ENCODE measurements at regions not wholly inside any gene's neighbourhood (a gene's known extent, or its start where the extent isn't known, plus 50 kb on each side); places are given as distances from the start of the nearest gene placed in this dataset.

GRCh38 chr4:155616117-155616516 is 50.5 kb upstream of the GUCY1A1 start:
- DNase-seq (ENCODE audit: low spot score), result no peak
- H3K27me3 Mint-ChIP-seq (ENCODE audit: low read depth), result no peaks in the 10 kb centered on the region
- H3K9me3 Mint-ChIP-seq (ENCODE audit: low read depth), result no peaks in the 10 kb centered on the region
- H3K4me3 Mint-ChIP-seq (ENCODE audit: unreplicated experiment), result no peak overlapping the region
- no peaks in the 10 kb centered on the region for H3K36me3 Mint-ChIP-seq (ENCODE audit: low read depth)
- peak overlapping the region; percentile 55 for H3K27ac Mint-ChIP-seq (ENCODE audit: unreplicated experiment)
- H3K4me1 Mint-ChIP-seq (ENCODE audit: low read depth), result peaks cover 43% of the 10 kb centered on the region
- no peak for TF ChIP-seq CTCF (IDR thresholded peaks at IDR 0.05)

GRCh38 chr4:155615081-155615887 is 51.4 kb upstream of the GUCY1A1 start:
- H3K4me3 Mint-ChIP-seq (ENCODE audit: unreplicated experiment), result no peak overlapping the region
- H3K27ac Mint-ChIP-seq (ENCODE audit: unreplicated experiment), result no peak overlapping the region
- no peaks in the 10 kb centered on the region for H3K36me3 Mint-ChIP-seq (ENCODE audit: low read depth)
- no peaks in the 10 kb centered on the region for H3K9me3 Mint-ChIP-seq (ENCODE audit: low read depth)
- H3K4me1 Mint-ChIP-seq (ENCODE audit: low read depth), result peaks cover 38% of the 10 kb centered on the region
- no peaks in the 10 kb centered on the region for H3K27me3 Mint-ChIP-seq (ENCODE audit: low read depth)
- TF ChIP-seq CTCF (IDR thresholded peaks at IDR 0.05), result no peak
- DNase-seq (ENCODE audit: low spot score), result no peak

GRCh38 chr4:155614111-155614762 is 52.4 kb upstream of the GUCY1A1 start:
- H3K27me3 Mint-ChIP-seq (ENCODE audit: low read depth), result no peaks in the 10 kb centered on the region

GRCh38 chr4:155612074-155612473 is 54.6 kb upstream of the GUCY1A1 start:
- Mint-ChIP-seq H3K4me1 (ENCODE audit: low read depth) (peaks cover 52% of the 10 kb centered on the region), H3K27me3 (ENCODE audit: low read depth) (no peaks in the 10 kb centered on the region), H3K4me3 (ENCODE audit: unreplicated experiment) (no peak overlapping the region), H3K27ac (ENCODE audit: unreplicated experiment) (no peak overlapping the region), H3K9me3 (ENCODE audit: low read depth) (no peaks in the 10 kb centered on the region), H3K36me3 (ENCODE audit: low read depth) (no peaks in the 10 kb centered on the region)
- no peak for DNase-seq (ENCODE audit: low spot score)
- no peak for TF ChIP-seq CTCF (IDR thresholded peaks at IDR 0.05)

More at GRCh38 chr4:155614111-155614762, 52.4 kb upstream of the GUCY1A1 start:
- no peak for TF ChIP-seq CTCF (IDR thresholded peaks at IDR 0.05)
- Mint-ChIP-seq H3K4me3 (ENCODE audit: unreplicated experiment) (no peak overlapping the region), H3K4me1 (ENCODE audit: low read depth) (peaks cover 44% of the 10 kb centered on the region), H3K9me3 (ENCODE audit: low read depth) (no peaks in the 10 kb centered on the region), H3K36me3 (ENCODE audit: low read depth) (no peaks in the 10 kb centered on the region), H3K27ac (ENCODE audit: unreplicated experiment) (no peak overlapping the region)
- no peak for DNase-seq (ENCODE audit: low spot score)

- H3K36me3 Mint-ChIP-seq (ENCODE audit: low read depth), result no peaks in the 10 kb centered on the region
- DNase-seq (ENCODE audit: low spot score), result no peak
- no peak for TF ChIP-seq CTCF (IDR thresholded peaks at IDR 0.05)
- H3K27me3 Mint-ChIP-seq (ENCODE audit: low read depth), result no peaks in the 10 kb centered on the region
- H3K27ac Mint-ChIP-seq (ENCODE audit: unreplicated experiment), result no peak overlapping the region
- H3K9me3 Mint-ChIP-seq (ENCODE audit: low read depth), result no peaks in the 10 kb centered on the region
- peaks cover 50% of the 10 kb centered on the region for H3K4me1 Mint-ChIP-seq (ENCODE audit: low read depth)
- no peak overlapping the region for H3K4me3 Mint-ChIP-seq (ENCODE audit: unreplicated experiment)
These were observed 55.1 kb upstream of the GUCY1A1 start for GRCh38 chr4:155611501-155611900.

Measured in chondrocyte (in vitro differentiated cells).